ENCODE measurements at regions not wholly inside any gene's neighbourhood (a gene's known extent, or its start where the extent isn't known, plus 50 kb on each side); places are given as distances from the start of the nearest gene placed in this dataset.

DNA sequence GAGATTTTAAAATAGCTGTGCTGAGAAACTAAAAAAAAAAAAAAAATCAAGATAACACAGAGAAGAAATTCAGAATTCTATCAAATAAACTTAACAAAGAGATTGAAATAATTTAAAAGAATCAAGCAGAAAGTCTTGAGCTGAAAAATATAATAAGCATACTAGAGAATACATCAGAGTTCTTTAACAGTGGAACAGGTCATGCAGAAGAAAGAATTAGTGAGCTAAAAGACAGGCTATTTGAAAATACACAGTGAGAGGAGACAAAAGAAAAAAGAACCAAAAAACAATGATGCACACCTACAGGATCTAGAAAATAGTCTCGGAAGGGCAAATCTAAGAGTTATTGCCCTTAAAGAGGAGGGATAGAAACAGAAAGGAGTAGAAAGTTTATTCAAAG lies 548.1 kb downstream of the ADCYAP1 start:
- H3K9me3 Mint-ChIP-seq: peaks cover 5% of the 10 kb centered on the region
- no peak overlapping the region for H3K4me3 Mint-ChIP-seq
- H3K4me1 Mint-ChIP-seq (ENCODE audit: unreplicated experiment): no peaks in the 10 kb centered on the region
- TF ChIP-seq, protein P1, sequence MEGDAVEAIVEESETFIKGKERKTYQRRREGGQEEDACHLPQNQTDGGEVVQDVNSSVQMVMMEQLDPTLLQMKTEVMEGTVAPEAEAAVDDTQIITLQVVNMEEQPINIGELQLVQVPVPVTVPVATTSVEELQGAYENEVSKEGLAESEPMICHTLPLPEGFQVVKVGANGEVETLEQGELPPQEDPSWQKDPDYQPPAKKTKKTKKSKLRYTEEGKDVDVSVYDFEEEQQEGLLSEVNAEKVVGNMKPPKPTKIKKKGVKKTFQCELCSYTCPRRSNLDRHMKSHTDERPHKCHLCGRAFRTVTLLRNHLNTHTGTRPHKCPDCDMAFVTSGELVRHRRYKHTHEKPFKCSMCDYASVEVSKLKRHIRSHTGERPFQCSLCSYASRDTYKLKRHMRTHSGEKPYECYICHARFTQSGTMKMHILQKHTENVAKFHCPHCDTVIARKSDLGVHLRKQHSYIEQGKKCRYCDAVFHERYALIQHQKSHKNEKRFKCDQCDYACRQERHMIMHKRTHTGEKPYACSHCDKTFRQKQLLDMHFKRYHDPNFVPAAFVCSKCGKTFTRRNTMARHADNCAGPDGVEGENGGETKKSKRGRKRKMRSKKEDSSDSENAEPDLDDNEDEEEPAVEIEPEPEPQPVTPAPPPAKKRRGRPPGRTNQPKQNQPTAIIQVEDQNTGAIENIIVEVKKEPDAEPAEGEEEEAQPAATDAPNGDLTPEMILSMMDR (conservative IDR thresholded peaks at IDR 0.05): no peak
- H3K27me3 Mint-ChIP-seq: no peaks in the 10 kb centered on the region
- no peak overlapping the region for H3K27ac Mint-ChIP-seq
- no peaks in the 10 kb centered on the region for H3K36me3 Mint-ChIP-seq
- no peak for DNase-seq (ENCODE audit: extremely low spot score, unreplicated experiment)

- H3K4me3 Mint-ChIP-seq: no peak overlapping the region
- no peaks in the 10 kb centered on the region for H3K27me3 Mint-ChIP-seq
- H3K36me3 Mint-ChIP-seq: no peaks in the 10 kb centered on the region
- peaks cover 5% of the 10 kb centered on the region for H3K9me3 Mint-ChIP-seq
- TF ChIP-seq, protein P1 (conservative IDR thresholded peaks at IDR 0.05): no peak
- no peak overlapping the region for H3K27ac Mint-ChIP-seq
- H3K4me1 Mint-ChIP-seq (ENCODE audit: unreplicated experiment): no peaks in the 10 kb centered on the region
- DNase-seq (ENCODE audit: extremely low spot score, unreplicated experiment): no peak
These were observed 550.9 kb downstream of the ADCYAP1 start for GRCh38 chr18:1455605-1456004.

DNA sequence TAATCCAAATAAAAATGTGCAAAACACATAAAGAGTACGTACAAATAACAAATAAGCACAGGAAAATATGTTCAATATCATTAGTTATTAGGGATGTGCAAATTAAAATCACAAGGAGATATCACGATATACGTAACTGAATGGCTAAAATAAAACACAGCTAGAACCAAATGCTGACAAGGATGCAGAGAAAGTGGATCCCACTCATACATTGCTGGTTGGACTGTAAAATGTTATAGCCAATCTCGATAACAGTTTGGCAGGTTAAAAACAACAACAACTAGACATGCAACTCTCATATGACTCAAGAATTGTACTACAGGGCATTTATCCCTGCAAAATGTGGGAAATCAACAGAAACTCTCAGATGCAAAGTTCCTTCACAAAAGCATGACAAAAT lies 553.9 kb downstream of the ADCYAP1 start:
- Mint-ChIP-seq H3K36me3 (no peaks in the 10 kb centered on the region), H3K4me3 (no peak overlapping the region), H3K9me3 (no peaks in the 10 kb centered on the region), H3K27me3 (no peaks in the 10 kb centered on the region), H3K4me1 (ENCODE audit: unreplicated experiment) (no peaks in the 10 kb centered on the region), H3K27ac (no peak overlapping the region)
- TF ChIP-seq, protein P1 (conservative IDR thresholded peaks at IDR 0.05): no peak
- DNase-seq (ENCODE audit: extremely low spot score, unreplicated experiment): no peak

DNA sequence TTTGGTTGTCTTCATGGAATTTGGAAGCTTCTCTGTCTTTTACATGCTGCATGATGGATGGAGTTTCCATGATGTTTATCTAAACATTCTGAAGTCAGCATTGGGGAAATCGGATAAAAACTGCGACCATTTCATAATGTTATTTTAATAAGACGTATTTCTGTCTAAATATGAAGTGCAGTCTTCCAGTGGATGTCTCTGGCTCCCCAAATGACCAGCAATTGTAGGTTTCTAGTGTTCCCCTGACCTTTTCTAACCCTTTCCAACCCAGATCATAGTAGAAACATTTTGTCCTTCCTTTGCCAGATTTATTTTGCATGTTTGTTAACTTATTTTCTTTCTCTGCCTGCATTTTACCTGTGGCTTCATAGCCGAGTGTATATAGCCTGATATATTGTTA lies 559.3 kb downstream of the ADCYAP1 start:
- DNase-seq (ENCODE audit: extremely low spot score, unreplicated experiment): no peak
- Mint-ChIP-seq H3K36me3 (no peaks in the 10 kb centered on the region), H3K4me3 (no peak overlapping the region), H3K4me1 (ENCODE audit: unreplicated experiment) (no peaks in the 10 kb centered on the region), H3K9me3 (no peaks in the 10 kb centered on the region), H3K27me3 (peaks cover 2% of the 10 kb centered on the region), H3K27ac (no peak overlapping the region)
- TF ChIP-seq, protein P1 (conservative IDR thresholded peaks at IDR 0.05): no peak

GRCh38 chr18:1464444-1465217 lies 560.0 kb downstream of the ADCYAP1 start:
- Mint-ChIP-seq H3K4me1 (ENCODE audit: unreplicated experiment) (no peaks in the 10 kb centered on the region), H3K27me3 (peaks cover 2% of the 10 kb centered on the region), H3K27ac (no peak overlapping the region), H3K4me3 (no peak overlapping the region), H3K36me3 (no peaks in the 10 kb centered on the region), H3K9me3 (no peaks in the 10 kb centered on the region)
- no peak for DNase-seq (ENCODE audit: extremely low spot score, unreplicated experiment)
- TF ChIP-seq, protein P1 (conservative IDR thresholded peaks at IDR 0.05): no peak
